GM19463 (cell line): ENCODE measurements at regions not wholly inside any gene's neighbourhood (a gene's known extent, or its start where the extent isn't known, plus 50 kb on each side); places are given as distances from the start of the nearest gene placed in this dataset.

Source experiments
- ATAC-seq: cut with Tn5 transposase; IDR thresholded peaks from one replicate; pipeline ENCODE4 v1.9.1; 2021; ENCODE audit warnings: mild to moderate bottlenecking, moderate library complexity; ENCODE audit not compliant: unreplicated experiment

- no peak for ATAC-seq
These were observed 74.5 kb upstream of the FRY start for GRCh38 chr13:31956980-31957644.

GRCh38 chr13:31957772-31958171 lies 73.8 kb upstream of the FRY start:
- no peak for ATAC-seq

GRCh38 chr13:31962731-31963370 lies 68.7 kb upstream of the FRY start:
- ATAC-seq = no peak

- ATAC-seq = no peak
These were observed 67.9 kb upstream of the FRY start for GRCh38 chr13:31963631-31964030.

GRCh38 chr13:31964168-31964567 lies 67.4 kb upstream of the FRY start:
- no peak for ATAC-seq

- peak; percentile 94 for ATAC-seq
These were observed 66.1 kb upstream of the FRY start for GRCh38 chr13:31965361-31966066.

GRCh38 chr13:31967155-31967554 lies 64.4 kb upstream of the FRY start:
- ATAC-seq = no peak

GRCh38 chr13:31968473-31968872 lies 63.1 kb upstream of the FRY start:
- no peak for ATAC-seq

- no peak for ATAC-seq
These were observed 61.2 kb upstream of the FRY start for GRCh38 chr13:31970231-31970930.

- ATAC-seq = no peak
These were observed 59.1 kb upstream of the FRY start for GRCh38 chr13:31972453-31972852.

GRCh38 chr13:31978021-31978420 lies 53.6 kb upstream of the FRY start:
- ATAC-seq = no peak

GRCh38 chr13:31980830-31981229 lies 50.7 kb upstream of the FRY start:
- no peak for ATAC-seq
